GM13977 (cell line): ENCODE measurements at regions not wholly inside any gene's neighbourhood (a gene's known extent, or its start where the extent isn't known, plus 50 kb on each side); places are given as distances from the start of the nearest gene placed in this dataset.

ENCODE experiments used
- DNase-seq: peaks from one replicate; pipeline ENCODE4 v3.0.0; 2012; ENCODE audit warnings: low spot score
- CTCF ChIP-seq: IDR thresholded peaks from 2 replicates; pipeline ENCODE4 v1.5.1; 2012; ENCODE audit warnings: mild to moderate bottlenecking, control low read depth; ENCODE audit not compliant: insufficient read depth; ENCODE audit errors: extremely low read depth, missing control alignments
- in situ Hi-C: fragments of 300-500 bp; cut with MboI; formaldehyde crosslinking; loops from one replicate; pipeline ENCODE4 v1.12.0; 2022; ENCODE audit warnings: low sequenced_read_pairs, low pct_unique_long_range_greater_than_20kb, mixed read lengths, inconsistent platforms; ENCODE audit not compliant: unreplicated experiment

- in situ Hi-C loops = no loop called here
- TF ChIP-seq CTCF = no peak
Observed at GRCh38 chr11:97995874-97996273, 1024.9 kb upstream of the CNTN5 start.

GRCh38 chr11:97996762-97997161 lies 1024.0 kb upstream of the CNTN5 start:
- no peak for DNase-seq
- no peak for TF ChIP-seq CTCF
- in situ Hi-C loops = no loop called here

More at GRCh38 chr11:97995874-97996273, 1024.9 kb upstream of the CNTN5 start:
- no peak for DNase-seq

GRCh38 chr11:98003606-98004371 lies 1017.0 kb upstream of the CNTN5 start:
- TF ChIP-seq CTCF = no peak
- no peak for DNase-seq
- in situ Hi-C loops = no loop called here

- no peak for TF ChIP-seq CTCF
- in situ Hi-C loops = no loop called here
- DNase-seq = no peak
Observed at GRCh38 chr11:98007072-98007471, 1013.7 kb upstream of the CNTN5 start.

GRCh38 chr11:98027652-98028051 lies 993.1 kb upstream of the CNTN5 start:
- no peak for DNase-seq
- in situ Hi-C loops = no loop called here
- TF ChIP-seq CTCF = no peak

GRCh38 chr11:98029832-98030231 lies 990.9 kb upstream of the CNTN5 start:
- in situ Hi-C loops = no loop called here
- no peak for DNase-seq
- no peak for TF ChIP-seq CTCF
